ENCODE measurements at regions not wholly inside any gene's neighbourhood (a gene's known extent, or its start where the extent isn't known, plus 50 kb on each side); places are given as distances from the start of the nearest gene placed in this dataset.

DNA sequence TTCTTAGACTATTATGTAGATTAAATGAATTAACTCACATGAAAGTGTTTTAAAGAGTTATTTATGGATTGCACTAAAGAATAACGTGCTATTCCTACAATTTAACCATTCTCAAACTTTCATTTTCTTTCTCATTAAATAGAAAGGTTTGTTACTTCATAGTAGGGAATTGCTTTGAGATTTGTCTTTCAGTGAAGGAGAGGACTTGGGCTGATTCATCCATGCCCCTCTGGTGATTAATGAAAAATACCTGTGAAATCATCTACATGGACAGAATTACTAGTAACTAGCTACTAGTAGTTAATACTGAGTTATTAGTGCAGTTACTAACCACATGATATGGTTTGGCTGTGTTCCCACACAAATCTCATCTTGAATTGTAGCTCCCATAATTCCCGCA, 275.8 kb upstream of the CDH20 start:
- Histone ChIP-seq H3K36me3 (ENCODE audit: control insufficient read depth, insufficient read depth, low read length) (no peaks in the 10 kb centered on the region), H3K27ac (ENCODE audit: low read depth, low read length, severe bottlenecking) (no peak overlapping the region), H3K9me3 (ENCODE audit: control insufficient read depth, low read length) (no peaks in the 10 kb centered on the region), H3K4me1 (ENCODE audit: control insufficient read depth, insufficient read depth, low read length, poor library complexity, severe bottlenecking) (no peaks in the 10 kb centered on the region), H3K4me3 (ENCODE audit: extremely low read depth, insufficient read depth, low read length, poor library complexity, severe bottlenecking) (no peak overlapping the region)
- no CpG with 5 or more reads among the region's 2 CpGs for WGBS, 2 experiments (ENCODE audit: insufficient coverage in 2 of 2)

DNA sequence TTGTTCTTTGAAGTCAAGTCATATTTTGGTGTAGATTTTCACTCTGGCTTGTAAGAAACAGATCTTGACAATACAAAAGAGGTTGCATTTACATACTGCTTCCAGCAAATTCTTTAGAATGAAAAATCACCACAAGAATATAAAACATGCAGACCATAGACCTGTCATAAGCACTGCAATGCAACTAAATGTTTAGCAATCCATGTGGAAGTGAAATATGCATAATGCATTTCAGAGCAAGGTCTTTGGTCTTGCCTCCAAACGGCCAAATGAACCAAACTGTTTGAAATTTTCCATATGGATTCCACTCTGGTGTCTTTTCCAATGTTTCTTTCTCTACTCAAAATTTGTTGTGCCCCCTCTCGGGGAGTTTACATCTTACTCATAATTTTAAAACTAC, 271.0 kb upstream of the CDH20 start:
- 69 to 82% methylated on average over 1 of the region's 2 CpGs for WGBS, 2 experiments (ENCODE audit: insufficient coverage in 2 of 2)
- Histone ChIP-seq H3K36me3 (ENCODE audit: control insufficient read depth, insufficient read depth, low read length) (no peaks in the 10 kb centered on the region), H3K4me1 (ENCODE audit: control insufficient read depth, insufficient read depth, low read length, poor library complexity, severe bottlenecking) (no peaks in the 10 kb centered on the region), H3K9me3 (ENCODE audit: control insufficient read depth, low read length) (no peaks in the 10 kb centered on the region), H3K4me3 (ENCODE audit: extremely low read depth, insufficient read depth, low read length, poor library complexity, severe bottlenecking) (no peak overlapping the region), H3K27ac (ENCODE audit: low read depth, low read length, severe bottlenecking) (no peak overlapping the region)

DNA sequence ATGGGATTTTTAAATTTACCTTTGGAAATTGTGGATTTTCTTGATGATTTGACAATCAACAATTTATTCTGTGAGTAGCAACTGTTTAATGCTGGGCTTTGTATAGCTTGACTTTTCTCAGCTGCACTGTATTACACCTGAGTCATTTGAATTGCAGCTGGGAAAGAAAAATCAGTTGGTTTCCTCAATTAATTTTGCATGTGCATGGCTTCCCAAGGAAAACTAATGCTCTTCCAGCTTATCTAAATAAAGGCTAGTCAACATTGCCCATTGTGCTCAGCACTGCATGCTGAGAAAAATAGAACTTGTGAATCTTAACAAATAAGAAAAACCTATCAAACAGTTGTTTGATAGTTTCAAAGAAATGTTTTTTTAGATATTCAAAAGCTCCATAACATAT, 268.3 kb upstream of the CDH20 start:
- no peaks in the 10 kb centered on the region for H3K9me3 ChIP-seq (ENCODE audit: control insufficient read depth, low read length)
- H3K4me3 ChIP-seq (ENCODE audit: extremely low read depth, insufficient read depth, low read length, poor library complexity, severe bottlenecking), result no peak overlapping the region
- no peaks in the 10 kb centered on the region for H3K36me3 ChIP-seq (ENCODE audit: control insufficient read depth, insufficient read depth, low read length)
- no peaks in the 10 kb centered on the region for H3K4me1 ChIP-seq (ENCODE audit: control insufficient read depth, insufficient read depth, low read length, poor library complexity, severe bottlenecking)
- no peak overlapping the region for H3K27ac ChIP-seq (ENCODE audit: low read depth, low read length, severe bottlenecking)

DNA sequence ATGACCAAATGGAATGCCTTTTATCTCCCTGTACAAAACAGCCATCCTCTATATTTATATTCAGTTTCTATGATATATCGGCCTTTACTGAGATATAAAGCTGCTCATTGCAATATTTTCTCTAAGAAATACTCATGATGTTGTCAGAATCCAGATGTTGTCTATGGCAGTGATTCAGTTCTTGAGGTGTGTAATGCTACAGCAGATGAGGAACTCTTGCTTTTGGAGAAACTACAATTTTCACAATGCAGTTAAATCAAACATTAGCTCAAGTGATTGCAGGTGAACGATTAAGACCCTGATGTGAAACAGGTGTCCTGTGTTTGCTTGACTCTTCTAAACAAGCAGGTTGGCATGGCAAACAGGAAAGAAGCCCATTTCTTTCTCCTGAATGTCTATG, 256.2 kb upstream of the CDH20 start:
- Histone ChIP-seq H3K4me1 (ENCODE audit: control insufficient read depth, insufficient read depth, low read length, poor library complexity, severe bottlenecking) (no peaks in the 10 kb centered on the region), H3K4me3 (ENCODE audit: extremely low read depth, insufficient read depth, low read length, poor library complexity, severe bottlenecking) (no peak overlapping the region), H3K9me3 (ENCODE audit: control insufficient read depth, low read length) (no peaks in the 10 kb centered on the region), H3K36me3 (ENCODE audit: control insufficient read depth, insufficient read depth, low read length) (no peaks in the 10 kb centered on the region), H3K27ac (ENCODE audit: low read depth, low read length, severe bottlenecking) (no peak overlapping the region)
- WGBS, 2 experiments (ENCODE audit: insufficient coverage in 2 of 2), result 83 to 100% methylated on average over 1 of the region's 2 CpGs

DNA sequence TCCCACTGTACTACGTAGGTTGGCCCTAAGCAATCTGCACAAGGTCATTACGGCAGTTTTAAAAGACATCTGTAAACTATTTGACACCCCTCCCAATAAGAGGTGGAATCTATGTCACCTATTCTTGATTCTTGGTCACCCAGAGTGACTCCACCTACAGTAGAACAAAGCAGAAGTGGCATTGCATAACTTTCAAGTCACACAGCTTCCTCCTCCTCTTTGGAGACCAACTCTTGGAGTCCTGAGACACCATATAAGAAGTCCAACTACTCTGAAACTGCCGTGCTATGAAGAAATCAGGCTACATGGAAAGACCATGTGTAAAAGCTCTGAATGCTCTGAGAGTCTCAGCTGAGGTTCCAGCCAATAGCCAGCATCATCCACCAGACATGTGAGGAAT, 253.5 kb upstream of the CDH20 start:
- H3K36me3 ChIP-seq (ENCODE audit: control insufficient read depth, insufficient read depth, low read length), result no peaks in the 10 kb centered on the region
- no peak overlapping the region for H3K27ac ChIP-seq (ENCODE audit: low read depth, low read length, severe bottlenecking)
- 87 to 92% methylated on average over 3 of the region's 3 CpGs for WGBS, 2 experiments (ENCODE audit: insufficient coverage in 2 of 2)
- no peaks in the 10 kb centered on the region for H3K9me3 ChIP-seq (ENCODE audit: control insufficient read depth, low read length)
- H3K4me1 ChIP-seq (ENCODE audit: control insufficient read depth, insufficient read depth, low read length, poor library complexity, severe bottlenecking), result no peaks in the 10 kb centered on the region
- no peak overlapping the region for H3K4me3 ChIP-seq (ENCODE audit: extremely low read depth, insufficient read depth, low read length, poor library complexity, severe bottlenecking)

DNA sequence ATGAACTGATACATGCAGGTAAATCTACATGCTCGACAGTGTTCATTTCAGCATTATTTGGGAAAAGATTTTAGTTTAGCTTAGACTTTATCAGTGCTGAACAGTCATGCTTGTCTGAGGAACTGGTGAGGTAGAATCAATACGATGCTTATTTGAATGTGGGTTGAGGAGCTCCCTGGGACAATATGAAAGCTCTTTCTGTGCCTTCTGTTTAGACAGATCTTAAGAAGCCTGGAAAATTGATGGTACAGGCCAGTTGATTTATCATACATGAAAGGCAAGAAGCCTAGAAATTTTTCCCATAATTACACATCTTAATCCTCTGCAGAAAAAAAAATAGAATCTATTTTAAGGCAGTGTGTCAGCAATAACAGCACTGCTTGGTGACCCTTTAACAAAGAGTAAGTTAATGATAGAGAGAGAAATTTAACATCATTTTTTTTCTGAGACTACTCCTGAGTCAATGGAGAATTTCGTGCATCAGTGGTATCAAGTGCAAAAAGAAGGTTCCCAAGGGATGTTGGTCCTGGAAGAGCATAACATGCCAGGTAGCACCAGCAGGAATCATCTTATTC, 252.2 kb upstream of the CDH20 start:
- H3K9me3 ChIP-seq (ENCODE audit: control insufficient read depth, low read length), result no peaks in the 10 kb centered on the region
- no peaks in the 10 kb centered on the region for H3K36me3 ChIP-seq (ENCODE audit: control insufficient read depth, insufficient read depth, low read length)
- H3K4me1 ChIP-seq (ENCODE audit: control insufficient read depth, insufficient read depth, low read length, poor library complexity, severe bottlenecking), result no peaks in the 10 kb centered on the region
- no peak overlapping the region for H3K27ac ChIP-seq (ENCODE audit: low read depth, low read length, severe bottlenecking)
- H3K4me3 ChIP-seq (ENCODE audit: extremely low read depth, insufficient read depth, low read length, poor library complexity, severe bottlenecking), result no peak overlapping the region
- 77 to 86% methylated on average over 2 to 3 of the region's 3 CpGs for WGBS, 2 experiments (ENCODE audit: insufficient coverage in 2 of 2)

DNA sequence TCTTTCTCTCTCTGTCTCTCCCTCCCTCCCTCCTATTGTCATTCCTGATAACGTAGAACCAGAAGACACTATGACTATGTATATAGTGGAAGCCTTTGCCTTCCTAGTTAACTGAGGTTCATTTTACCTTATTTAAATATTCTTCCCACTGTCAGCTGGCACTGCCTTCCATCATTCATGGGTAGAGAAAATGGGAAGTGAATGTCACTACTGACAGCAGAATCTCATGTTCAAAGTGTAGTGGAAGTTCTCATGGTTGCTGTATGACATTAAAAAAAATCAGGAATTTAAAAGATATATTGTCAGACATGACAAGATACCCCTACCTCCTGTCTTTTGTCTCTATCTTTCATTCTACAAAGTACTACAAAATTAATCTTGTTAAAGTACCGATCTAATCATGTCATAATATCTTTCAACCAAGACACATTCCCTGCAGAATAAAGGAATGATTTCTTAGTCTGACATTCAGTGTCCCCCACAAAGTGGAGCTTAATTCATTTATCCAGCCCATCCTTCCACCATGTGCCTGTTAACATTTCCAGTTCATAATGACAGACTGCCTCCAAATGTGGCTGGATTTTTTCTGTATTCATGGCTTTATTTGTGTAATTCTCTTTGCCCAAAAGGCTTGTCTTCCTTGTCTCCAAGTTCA, 250.1 kb upstream of the CDH20 start:
- H3K36me3 ChIP-seq (ENCODE audit: control insufficient read depth, insufficient read depth, low read length), result no peaks in the 10 kb centered on the region
- H3K9me3 ChIP-seq (ENCODE audit: control insufficient read depth, low read length), result no peaks in the 10 kb centered on the region
- H3K4me1 ChIP-seq (ENCODE audit: control insufficient read depth, insufficient read depth, low read length, poor library complexity, severe bottlenecking), result no peaks in the 10 kb centered on the region
- no peak overlapping the region for H3K27ac ChIP-seq (ENCODE audit: low read depth, low read length, severe bottlenecking)
- WGBS, 2 experiments (ENCODE audit: insufficient coverage in 2 of 2), result 56 to 86% methylated on average over 1 of the region's 2 CpGs
- no peak overlapping the region for H3K4me3 ChIP-seq (ENCODE audit: extremely low read depth, insufficient read depth, low read length, poor library complexity, severe bottlenecking)

DNA sequence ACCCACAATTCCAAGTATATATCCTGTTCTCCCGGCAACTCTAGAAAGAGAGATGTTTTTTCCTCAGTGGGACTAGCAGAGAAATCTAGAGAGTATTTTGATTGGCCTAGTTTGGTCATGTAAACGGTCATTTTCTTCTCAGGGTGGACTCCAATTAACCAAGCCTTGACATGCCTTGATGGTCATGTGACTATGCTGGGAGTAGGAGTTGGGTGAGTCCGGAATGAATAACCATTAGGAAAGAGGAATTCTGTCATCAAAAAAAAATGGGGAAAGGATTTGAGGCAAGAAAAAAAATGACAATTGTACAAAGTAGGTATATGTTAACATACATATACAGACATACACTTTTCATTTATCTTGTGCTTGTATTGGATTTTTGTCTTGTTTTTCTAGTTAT, 248.2 kb upstream of the CDH20 start:
- Histone ChIP-seq H3K9me3 (ENCODE audit: control insufficient read depth, low read length) (no peaks in the 10 kb centered on the region), H3K36me3 (ENCODE audit: control insufficient read depth, insufficient read depth, low read length) (no peaks in the 10 kb centered on the region), H3K4me1 (ENCODE audit: control insufficient read depth, insufficient read depth, low read length, poor library complexity, severe bottlenecking) (no peaks in the 10 kb centered on the region), H3K4me3 (ENCODE audit: extremely low read depth, insufficient read depth, low read length, poor library complexity, severe bottlenecking) (no peak overlapping the region), H3K27ac (ENCODE audit: low read depth, low read length, severe bottlenecking) (no peak overlapping the region)
- 89 to 100% methylated on average over 1 to 2 of the region's 3 CpGs for WGBS, 2 experiments (ENCODE audit: insufficient coverage in 2 of 2)

DNA sequence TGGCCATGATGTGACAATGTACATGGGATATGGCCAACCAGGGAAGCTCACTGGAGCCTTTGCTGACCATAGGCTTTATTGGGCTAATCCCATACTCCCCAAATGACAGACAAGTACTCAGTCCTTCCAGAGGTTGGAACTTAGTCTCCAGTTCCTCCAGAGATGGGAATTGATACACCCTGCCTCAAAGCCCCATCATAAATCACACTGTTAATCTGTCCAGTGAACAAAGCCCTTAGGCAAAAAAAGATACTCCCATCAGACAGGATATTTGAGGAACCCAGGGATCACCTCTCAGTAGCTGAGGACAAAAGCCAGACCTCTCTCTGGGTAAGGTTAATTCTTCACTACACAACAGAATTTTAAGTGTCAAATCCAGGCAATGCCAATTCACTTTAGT, 247.5 kb upstream of the CDH20 start:
- no peaks in the 10 kb centered on the region for H3K9me3 ChIP-seq (ENCODE audit: control insufficient read depth, low read length)
- H3K36me3 ChIP-seq (ENCODE audit: control insufficient read depth, insufficient read depth, low read length), result no peaks in the 10 kb centered on the region
- no peaks in the 10 kb centered on the region for H3K4me1 ChIP-seq (ENCODE audit: control insufficient read depth, insufficient read depth, low read length, poor library complexity, severe bottlenecking)
- no peak overlapping the region for H3K4me3 ChIP-seq (ENCODE audit: extremely low read depth, insufficient read depth, low read length, poor library complexity, severe bottlenecking)
- no peak overlapping the region for H3K27ac ChIP-seq (ENCODE audit: low read depth, low read length, severe bottlenecking)

DNA sequence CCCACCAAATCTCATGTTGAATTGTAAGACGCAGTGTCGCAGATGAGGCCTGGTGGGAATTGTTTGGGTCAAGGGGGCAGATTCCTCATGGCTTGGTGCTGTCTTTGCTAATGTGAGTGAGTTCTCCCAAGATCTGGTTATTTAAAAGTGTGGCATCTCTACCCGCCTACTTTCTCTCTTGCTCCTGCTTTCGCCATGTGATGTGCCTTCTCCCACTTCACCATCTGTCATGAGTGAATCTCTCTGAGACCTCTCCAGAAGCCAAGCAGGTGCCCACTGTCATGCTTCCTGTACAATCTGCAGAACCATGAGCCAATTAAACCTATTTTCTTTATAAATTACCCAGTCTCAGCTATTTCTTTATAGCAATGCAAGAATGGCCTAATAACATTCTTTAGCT, 246.6 kb upstream of the CDH20 start:
- 80 to 85% methylated on average over 3 to 4 of the region's 4 CpGs for WGBS, 2 experiments (ENCODE audit: insufficient coverage in 2 of 2)

DNA sequence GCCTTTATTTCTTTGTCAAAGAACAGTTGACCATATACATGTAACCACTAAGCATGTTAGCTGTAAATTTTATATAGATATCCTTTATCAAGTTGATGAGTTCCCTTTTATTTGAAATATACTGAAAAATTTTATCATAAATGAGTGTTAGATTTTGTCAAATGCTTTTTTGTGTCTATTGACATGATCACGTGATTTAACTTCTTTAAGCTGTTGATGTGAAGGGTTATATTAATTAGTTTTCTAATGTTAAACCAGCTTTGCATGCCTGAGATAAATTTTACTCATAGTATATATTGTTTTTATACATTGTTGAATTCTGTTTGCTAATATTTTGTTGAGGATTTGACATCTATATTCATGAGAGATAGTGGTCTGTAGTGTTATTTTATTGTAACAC, 241.9 kb upstream of the CDH20 start:
- no CpG with 5 or more reads among the region's 1 CpG for WGBS, 2 experiments (ENCODE audit: insufficient coverage in 2 of 2)
- H3K4me1 ChIP-seq (ENCODE audit: control insufficient read depth, insufficient read depth, low read length, poor library complexity, severe bottlenecking), result no peaks in the 10 kb centered on the region
- H3K36me3 ChIP-seq (ENCODE audit: control insufficient read depth, insufficient read depth, low read length), result no peaks in the 10 kb centered on the region
- H3K9me3 ChIP-seq (ENCODE audit: control insufficient read depth, low read length), result no peaks in the 10 kb centered on the region
- H3K4me3 ChIP-seq (ENCODE audit: extremely low read depth, insufficient read depth, low read length, poor library complexity, severe bottlenecking), result no peak overlapping the region
- no peak overlapping the region for H3K27ac ChIP-seq (ENCODE audit: low read depth, low read length, severe bottlenecking)

More for the DNA sequence above, 246.6 kb upstream of the CDH20 start:
- no peaks in the 10 kb centered on the region for H3K4me1 ChIP-seq (ENCODE audit: control insufficient read depth, insufficient read depth, low read length, poor library complexity, severe bottlenecking)
- no peak overlapping the region for H3K27ac ChIP-seq (ENCODE audit: low read depth, low read length, severe bottlenecking)
- H3K4me3 ChIP-seq (ENCODE audit: extremely low read depth, insufficient read depth, low read length, poor library complexity, severe bottlenecking), result no peak overlapping the region
- no peaks in the 10 kb centered on the region for H3K36me3 ChIP-seq (ENCODE audit: control insufficient read depth, insufficient read depth, low read length)
- H3K9me3 ChIP-seq (ENCODE audit: control insufficient read depth, low read length), result no peaks in the 10 kb centered on the region
